Hepatocyte (in vitro differentiated cells): ENCODE measurements at regions not wholly inside any gene's neighbourhood (a gene's known extent, or its start where the extent isn't known, plus 50 kb on each side); places are given as distances from the start of the nearest gene placed in this dataset.

Source experiments
- DNase-seq: peaks from one replicate; pipeline ENCODE4 v3.0.0-alpha.2; 2016; ENCODE audit warnings: low spot score
- H2AFZ ChIP-seq: fragments of 200-600 bp; sonication (generic); 2 replicates; pipeline ENCODE4 v1.6.0; 2016; ENCODE audit warnings: antibody characterized with exemption, mild to moderate bottlenecking
- H3K27ac ChIP-seq: fragments of 200-600 bp; sonication (generic); 2 replicates; pipeline ENCODE4 v1.5.1; 2016; ENCODE audit warnings: mild to moderate bottlenecking
- H3K27me3 ChIP-seq: fragments of 200-600 bp; sonication (generic); 2 replicates; pipeline ENCODE4 v1.6.1; 2016
- H3K36me3 ChIP-seq: fragments of 200-600 bp; sonication (generic); replicated peaks from 2 replicates; pipeline ENCODE4 v1.5.1; 2016; ENCODE audit warnings: low read depth; ENCODE audit not compliant: insufficient read depth
- H3K4me1 ChIP-seq: fragments of 200-600 bp; sonication (generic); 2 replicates; pipeline ENCODE4 v1.5.1; 2016; ENCODE audit warnings: mild to moderate bottlenecking, moderate library complexity; ENCODE audit not compliant: insufficient read depth
- H3K4me2 ChIP-seq: fragments of 200-600 bp; sonication (generic); 2 replicates; pipeline ENCODE4 v1.6.0; 2016
- H3K4me3 ChIP-seq: fragments of 200-600 bp; sonication (generic); 2 replicates; pipeline ENCODE4 v1.5.1; 2016; ENCODE audit warnings: mild to moderate bottlenecking
- H3K79me2 ChIP-seq: fragments of 200-600 bp; sonication (generic); 2 replicates; pipeline ENCODE4 v1.6.0; 2017; ENCODE audit warnings: mild to moderate bottlenecking
- H3K9me2 ChIP-seq: fragments of 200-600 bp; sonication (generic); replicated peaks from 2 replicates; pipeline ENCODE4 v1.6.0; 2017; ENCODE audit warnings: mild to moderate bottlenecking; ENCODE audit not compliant: insufficient read depth
- H3K9me3 ChIP-seq: fragments of 200-600 bp; sonication (generic); 2 replicates; pipeline ENCODE4 v1.5.1; 2016; ENCODE audit warnings: low read depth, mild to moderate bottlenecking
- H4K20me1 ChIP-seq: fragments of 200-600 bp; sonication (generic); 2 replicates; pipeline ENCODE4 v1.6.0; 2016; ENCODE audit warnings: mild to moderate bottlenecking; ENCODE audit not compliant: insufficient read depth, poor library complexity, severe bottlenecking
- CTCF ChIP-seq: fragments of 200-600 bp; sonication (generic); IDR thresholded peaks from 2 replicates; pipeline ENCODE4 v1.5.1; 2016; ENCODE audit warnings: antibody characterized with exemption, mild to moderate bottlenecking; ENCODE audit not compliant: poor library complexity
- EZH2 ChIP-seq: fragments of 200-600 bp; sonication (generic); IDR thresholded peaks from 2 replicates; pipeline ENCODE4 v1.6.1; 2016; ENCODE audit warnings: antibody characterized with exemption, mild to moderate bottlenecking, borderline replicate concordance
- EZH2phosphoT487 ChIP-seq: fragments of 200-600 bp; sonication (generic); IDR thresholded peaks from one replicate; pipeline ENCODE4 v1.6.1; 2018; ENCODE audit warnings: antibody characterized with exemption, mild to moderate bottlenecking, low read depth, moderate library complexity; ENCODE audit not compliant: unreplicated experiment, severe bottlenecking
- WGBS: methylation state at CpG from one replicate; pipeline ENCODE4 v1.1.6; 2016; ENCODE audit warnings: low lambda C conversion rate; ENCODE audit errors: missing lambda C conversion rate; 5-methylcytosine and 5-hydroxymethylcytosine counted together

GRCh38 chr6:117849087-117849486, 58.0 kb upstream of the SLC35F1 start:
- TF ChIP-seq EZH2phosphoT487 (no peak), CTCF (no peak), EZH2 (no peak)
- no peak overlapping the region for H2AFZ ChIP-seq
- H3K27ac ChIP-seq = no peak overlapping the region
- DNase-seq = no peak
- no peaks in the 10 kb centered on the region for H3K36me3 ChIP-seq
- H3K4me3 ChIP-seq = no peak overlapping the region
- WGBS = 67% methylated on average over 1 of the region's 1 CpG
- no peaks in the 10 kb centered on the region for H4K20me1 ChIP-seq
- no peaks in the 10 kb centered on the region for H3K27me3 ChIP-seq
- H3K79me2 ChIP-seq = no peaks in the 10 kb centered on the region
- no peaks in the 10 kb centered on the region for H3K4me1 ChIP-seq
- H3K9me3 ChIP-seq = no peaks in the 10 kb centered on the region
- no peaks in the 10 kb centered on the region for H3K9me2 ChIP-seq
- no peak overlapping the region for H3K4me2 ChIP-seq
